GM19023 (cell line): ENCODE measurements at regions not wholly inside any gene's neighbourhood (a gene's known extent, or its start where the extent isn't known, plus 50 kb on each side); places are given as distances from the start of the nearest gene placed in this dataset.
"Not testable (repeated sequence)": the region's sequence is repeated elsewhere in the genome, so short reads cannot be mapped to it uniquely, and the experiment has no call there.

Experiments
- ATAC-seq: cut with Tn5 transposase; IDR thresholded peaks from one replicate; pipeline ENCODE4 v1.9.1; 2021; ENCODE audit warnings: mild to moderate bottlenecking, moderate library complexity; ENCODE audit not compliant: unreplicated experiment

GRCh38 chr11:24108609-24109008, 388.2 kb upstream of the LUZP2 start:
- no peak for ATAC-seq

GRCh38 chr11:24122291-24122690, 374.6 kb upstream of the LUZP2 start:
- ATAC-seq, result no peak

- no peak for ATAC-seq
Measured at GRCh38 chr11:24124876-24125275, 372.0 kb upstream of the LUZP2 start.

GRCh38 chr11:24131698-24132097, 365.2 kb upstream of the LUZP2 start:
- ATAC-seq, result no peak

GRCh38 chr11:24132471-24132870, 364.4 kb upstream of the LUZP2 start:
- ATAC-seq, result no peak

- ATAC-seq, result no peak
Measured at GRCh38 chr11:24134879-24135589, 361.8 kb upstream of the LUZP2 start.

- no peak for ATAC-seq
Measured at GRCh38 chr11:24142062-24142461, 354.8 kb upstream of the LUZP2 start.

- no peak for ATAC-seq
Measured at GRCh38 chr11:24145411-24145810, 351.4 kb upstream of the LUZP2 start.

- ATAC-seq, result no peak
Measured at GRCh38 chr11:24153337-24153736, 343.5 kb upstream of the LUZP2 start.

- ATAC-seq, result no peak
Measured at GRCh38 chr11:24155792-24156191, 341.1 kb upstream of the LUZP2 start.

GRCh38 chr11:24157316-24157715, 339.5 kb upstream of the LUZP2 start:
- no peak for ATAC-seq

- ATAC-seq, result no peak
Measured at GRCh38 chr11:24161587-24161986, 335.3 kb upstream of the LUZP2 start.

GRCh38 chr11:24163146-24163545, 333.7 kb upstream of the LUZP2 start:
- no peak for ATAC-seq

- no peak for ATAC-seq
Measured at GRCh38 chr11:24163841-24164240, 333.0 kb upstream of the LUZP2 start.

GRCh38 chr11:24171869-24172268, 325.0 kb upstream of the LUZP2 start:
- no peak for ATAC-seq

GRCh38 chr11:24181395-24182047, 315.3 kb upstream of the LUZP2 start:
- ATAC-seq, result no peak

GRCh38 chr11:24185535-24185934, 311.3 kb upstream of the LUZP2 start:
- ATAC-seq, result not testable (repeated sequence)

GRCh38 chr11:24196733-24197132, 300.1 kb upstream of the LUZP2 start:
- ATAC-seq, result no peak

GRCh38 chr11:24198481-24198880, 298.4 kb upstream of the LUZP2 start:
- ATAC-seq, result no peak

- no peak for ATAC-seq
Measured at GRCh38 chr11:24199461-24199860, 297.4 kb upstream of the LUZP2 start.

GRCh38 chr11:24206030-24206429, 290.8 kb upstream of the LUZP2 start:
- ATAC-seq, result no peak

- ATAC-seq, result no peak
Measured at GRCh38 chr11:24206511-24206910, 290.3 kb upstream of the LUZP2 start.

GRCh38 chr11:24216488-24216887, 280.4 kb upstream of the LUZP2 start:
- no peak for ATAC-seq
